Panc1 (cell line): ENCODE measurements at regions not wholly inside any gene's neighbourhood (a gene's known extent, or its start where the extent isn't known, plus 50 kb on each side); places are given as distances from the start of the nearest gene placed in this dataset.

Experiments
- CTCF ChIP-seq: fragments of 450-650 bp; IDR thresholded peaks from 2 replicates; pipeline ENCODE4 v1.5.1; 2017; ENCODE audit warnings: mild to moderate bottlenecking
- POLR2AphosphoS5 ChIP-seq: IDR thresholded peaks from 2 replicates; pipeline ENCODE4 v1.6.1; 2012; ENCODE audit warnings: mild to moderate bottlenecking, low read depth, low read length, moderate library complexity
- TCF7L2 ChIP-seq: IDR thresholded peaks from 2 replicates; pipeline ENCODE4 v1.6.1; 2011; ENCODE audit warnings: mild to moderate bottlenecking, low read depth, low read length, inconsistent platforms
- TF ChIP-seq, protein P1 (sequence below), 2 experiments: IDR thresholded peaks; 2 replicates each; pipeline ENCODE4 v1.6.1; 2011 to 2012; ENCODE audit warnings: low read depth in 2 of 2, control low read depth in 1 of 2, low read length in 1 of 2, mild to moderate bottlenecking in 1 of 2, moderate library complexity in 1 of 2; ENCODE audit not compliant: insufficient read depth in 1 of 2

DNA sequence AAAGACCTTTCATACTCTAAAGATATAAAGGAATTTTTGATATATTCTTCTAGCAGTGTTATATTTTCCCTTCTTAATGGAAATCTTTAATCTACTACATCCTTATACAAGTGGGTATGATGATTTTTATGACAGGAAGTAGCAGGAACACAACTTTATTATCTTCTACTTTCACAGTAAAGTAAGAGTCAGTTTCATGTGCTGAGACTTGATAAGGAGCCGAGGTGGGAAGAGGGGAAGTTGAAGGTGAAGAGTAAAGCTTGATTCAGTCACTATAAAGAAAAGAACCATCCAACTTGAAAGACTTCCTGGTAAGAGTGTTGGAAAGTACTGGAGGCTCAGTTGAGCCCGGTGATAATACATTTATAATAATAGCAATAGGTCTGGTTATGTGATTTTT, 82.1 kb upstream of the PTH start:
- TF ChIP-seq CTCF (no peak), POLR2AphosphoS5 (no peak), TCF7L2 (no peak)
- TF ChIP-seq, protein P1, sequence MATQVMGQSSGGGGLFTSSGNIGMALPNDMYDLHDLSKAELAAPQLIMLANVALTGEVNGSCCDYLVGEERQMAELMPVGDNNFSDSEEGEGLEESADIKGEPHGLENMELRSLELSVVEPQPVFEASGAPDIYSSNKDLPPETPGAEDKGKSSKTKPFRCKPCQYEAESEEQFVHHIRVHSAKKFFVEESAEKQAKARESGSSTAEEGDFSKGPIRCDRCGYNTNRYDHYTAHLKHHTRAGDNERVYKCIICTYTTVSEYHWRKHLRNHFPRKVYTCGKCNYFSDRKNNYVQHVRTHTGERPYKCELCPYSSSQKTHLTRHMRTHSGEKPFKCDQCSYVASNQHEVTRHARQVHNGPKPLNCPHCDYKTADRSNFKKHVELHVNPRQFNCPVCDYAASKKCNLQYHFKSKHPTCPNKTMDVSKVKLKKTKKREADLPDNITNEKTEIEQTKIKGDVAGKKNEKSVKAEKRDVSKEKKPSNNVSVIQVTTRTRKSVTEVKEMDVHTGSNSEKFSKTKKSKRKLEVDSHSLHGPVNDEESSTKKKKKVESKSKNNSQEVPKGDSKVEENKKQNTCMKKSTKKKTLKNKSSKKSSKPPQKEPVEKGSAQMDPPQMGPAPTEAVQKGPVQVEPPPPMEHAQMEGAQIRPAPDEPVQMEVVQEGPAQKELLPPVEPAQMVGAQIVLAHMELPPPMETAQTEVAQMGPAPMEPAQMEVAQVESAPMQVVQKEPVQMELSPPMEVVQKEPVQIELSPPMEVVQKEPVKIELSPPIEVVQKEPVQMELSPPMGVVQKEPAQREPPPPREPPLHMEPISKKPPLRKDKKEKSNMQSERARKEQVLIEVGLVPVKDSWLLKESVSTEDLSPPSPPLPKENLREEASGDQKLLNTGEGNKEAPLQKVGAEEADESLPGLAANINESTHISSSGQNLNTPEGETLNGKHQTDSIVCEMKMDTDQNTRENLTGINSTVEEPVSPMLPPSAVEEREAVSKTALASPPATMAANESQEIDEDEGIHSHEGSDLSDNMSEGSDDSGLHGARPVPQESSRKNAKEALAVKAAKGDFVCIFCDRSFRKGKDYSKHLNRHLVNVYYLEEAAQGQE (IDR thresholded peaks at IDR 0.05; ENCODE audit: insufficient read depth in 1 of 2, low read depth in 2 of 2, low read length in 1 of 2), result no peak
